K562 (cell line): ENCODE measurements at regions not wholly inside any gene's neighbourhood (a gene's known extent, or its start where the extent isn't known, plus 50 kb on each side); places are given as distances from the start of the nearest gene placed in this dataset.

Source experiments
- ATAC-seq: fragments of 200-7000 bp; cut with Tn5 transposase; 3 replicates; pipeline ENCODE4 v1.9.1; 2020; ENCODE audit warnings: moderate library complexity
- BruUV-seq: library from RNA; stranded (reverse); fragments of 400-500 nt; replicated peaks from 2 replicates; lab custom pipeline; 2021; lab: Mats Ljungman, UMichigan
- CTCF ChIA-PET: fragments of 300-600 bp; formaldehyde crosslinking; extraction: SDS; loops from one replicate; lab custom pipeline; 2021; ENCODE audit warnings: low intra/inter-chr PET ratio; lab: Yijun Ruan, JAX
- POLR2A ChIA-PET: fragments of 300-600, 350-650 bp; sonication (Branson Sonifier 250); formaldehyde crosslinking; extraction: SDS; loops from one replicate; lab custom pipeline; 2021; ENCODE audit warnings: antibody characterized with exemption, inconsistent platforms; lab: Yijun Ruan, JAX
- DNase-seq, 4 experiments: peaks; one replicate each; pipeline versions ENCODE4 v3.0.0 to v3.0.0-alpha.2; 2011 to 2018; ENCODE audit warnings: low spot score in 3 of 4, mixed read lengths in 3 of 4; ENCODE audit errors: extremely low read depth in 1 of 4
- FAIRE-seq: peaks from 2 replicates; lab custom pipeline; 2011; peaks lifted over from hg19 to GRCh38; lab: Jason Lieb, UNC
- H2AFZ ChIP-seq: 2 replicates; pipeline ENCODE4 v1.6.0; 2011; ENCODE audit warnings: low read depth, low read length, control low read depth, inconsistent platforms
- H3K27ac ChIP-seq: fragments of 200-600 bp; 3 replicates; pipeline ENCODE4 v1.8.0; 2011; ENCODE audit warnings: low read depth, mild to moderate bottlenecking, control low read depth, inconsistent platforms, low read length, moderate library complexity, mixed read lengths; ENCODE audit errors: extremely low read depth
- H3K27me3 ChIP-seq, 2 experiments: fragments of 300-600 bp in 1 of 2; 2 replicates in 1 of 2; 3 replicates in 1 of 2; pipeline versions ENCODE4 v1.6.0 to v1.8.0; 2011; ENCODE audit warnings: inconsistent platforms in 2 of 2, low read length in 2 of 2, mild to moderate bottlenecking in 1 of 2, mixed read lengths in 1 of 2, moderate library complexity in 1 of 2; ENCODE audit not compliant: control insufficient read depth in 2 of 2, insufficient read depth in 2 of 2
- H3K36me3 ChIP-seq: fragments of 300-600 bp; 3 replicates; pipeline ENCODE4 v1.8.0; 2011; ENCODE audit warnings: mild to moderate bottlenecking, low read length, inconsistent platforms; ENCODE audit not compliant: control insufficient read depth, insufficient read depth
- H3K4me1 ChIP-seq, 2 experiments: fragments of 200-600 bp in 1 of 2; replicated peaks in 1 of 2; 2 replicates in 1 of 2; 3 replicates in 1 of 2; pipeline versions ENCODE4 v1.5.1 to v1.8.0; 2011; ENCODE audit warnings: inconsistent platforms in 2 of 2, low read length in 2 of 2, mild to moderate bottlenecking in 1 of 2, mixed read lengths in 1 of 2, moderate library complexity in 1 of 2; ENCODE audit not compliant: control insufficient read depth in 2 of 2, insufficient read depth in 2 of 2
- H3K4me2 ChIP-seq: 2 replicates; pipeline ENCODE4 v1.6.1; 2011; ENCODE audit warnings: low read length, control low read depth, inconsistent platforms, mixed read lengths; ENCODE audit not compliant: insufficient read depth
- H3K4me3 ChIP-seq: fragments of 200-600 bp; sonication (generic), shearing (Covaris generic); 2 replicates; pipeline ENCODE4 v1.5.1; 2016; ENCODE audit warnings: control low read depth, inconsistent platforms
- H3K79me2 ChIP-seq: fragments of 200-600 bp; 3 replicates; pipeline ENCODE4 v1.8.0; 2011; ENCODE audit warnings: low read length, inconsistent platforms; ENCODE audit not compliant: control insufficient read depth, insufficient read depth
- H3K9ac ChIP-seq, 2 experiments: 2 replicates each; pipeline versions ENCODE4 v1.6.0 to v1.6.1; 2011; ENCODE audit warnings: low read depth in 2 of 2, low read length in 2 of 2, control low read depth in 1 of 2, inconsistent platforms in 1 of 2, mild to moderate bottlenecking in 1 of 2, mixed read lengths in 1 of 2; ENCODE audit not compliant: insufficient read depth in 1 of 2
- H3K9me1 ChIP-seq: one replicate; pipeline ENCODE4 v1.6.0; 2011; ENCODE audit warnings: inconsistent platforms, mild to moderate bottlenecking, low read length, moderate library complexity; ENCODE audit not compliant: control insufficient read depth, insufficient read depth
- H3K9me3 ChIP-seq: replicated peaks from 2 replicates; pipeline ENCODE4 v1.5.1; 2011; ENCODE audit warnings: low read depth, low read length, inconsistent platforms; ENCODE audit not compliant: control insufficient read depth, insufficient read depth
- H4K20me1 ChIP-seq: replicated peaks from 2 replicates; pipeline ENCODE4 v1.6.1; 2011; ENCODE audit warnings: low read length, inconsistent platforms, mixed read lengths; ENCODE audit not compliant: control insufficient read depth, insufficient read depth
- DDX20 ChIP-seq: fragments of 450-650 bp; IDR thresholded peaks from 2 replicates; pipeline ENCODE4 v1.6.1; 2016; ENCODE audit warnings: missing genetic modification characterization, low read depth, mild to moderate bottlenecking, missing compliant biosample characterization, moderate library complexity
- DEAF1 ChIP-seq: fragments of 450-650 bp; formaldehyde crosslinking; IDR thresholded peaks from 2 replicates; pipeline ENCODE4 v1.4.0; 2020; ENCODE audit warnings: mild to moderate bottlenecking, moderate library complexity
- EWSR1 ChIP-seq: fragments of 450-650 bp; IDR thresholded peaks from 2 replicates; pipeline ENCODE4 v1.6.1; 2018; ENCODE audit warnings: borderline replicate concordance, mild to moderate bottlenecking, low read depth, moderate library complexity; ENCODE audit not compliant: partially characterized antibody
- FOXP1 ChIP-seq: sonication (generic); formaldehyde crosslinking; IDR thresholded peaks from 2 replicates; pipeline ENCODE4 v1.8.0; 2022; ENCODE audit warnings: mild to moderate bottlenecking, missing genetic modification reagents
- FUS ChIP-seq: fragments of 200-400 bp; formaldehyde crosslinking; optimal IDR thresholded peaks from 2 replicates; pipeline ENCODE3; 2017; ENCODE audit warnings: low read depth, low read length
- GABPB1 ChIP-seq: sonication (generic); formaldehyde crosslinking; IDR thresholded peaks from 2 replicates; pipeline ENCODE4 v1.8.0; 2022; ENCODE audit warnings: mild to moderate bottlenecking, missing genetic modification reagents
- SIN3A ChIP-seq, 2 experiments: fragments of 150-350 bp in 1 of 2; IDR thresholded peaks; 2 replicates each; pipeline ENCODE4 v1.6.1; 2011 to 2016; ENCODE audit warnings: borderline replicate concordance in 2 of 2, low read depth in 2 of 2, low read length in 2 of 2, mild to moderate bottlenecking in 2 of 2, moderate library complexity in 2 of 2; ENCODE audit not compliant: control insufficient read depth in 1 of 2
- SIN3B ChIP-seq: fragments of 450-650 bp; IDR thresholded peaks from 2 replicates; pipeline ENCODE4 v1.6.1; 2017; ENCODE audit warnings: low read depth, mild to moderate bottlenecking, moderate library complexity
- SMAD4 ChIP-seq: fragments of 250-450 bp; sonication (Bioruptor Pico); conservative IDR thresholded peaks from 2 replicates; pipeline ENCODE4 v1.8.0; 2021; ENCODE audit warnings: inconsistent platforms, mild to moderate bottlenecking, moderate library complexity
- USF2 ChIP-seq: sonication (generic); formaldehyde crosslinking; IDR thresholded peaks from 2 replicates; pipeline ENCODE4 v1.5.0; 2020; ENCODE audit warnings: missing genetic modification reagents
- XRCC4 ChIP-seq: IDR thresholded peaks from one replicate; pipeline ENCODE4 v1.6.1; 2011; ENCODE audit not compliant: insufficient read depth, insufficient read length; ENCODE audit errors: extremely low read depth
- ZFP36 ChIP-seq: fragments of 150-350 bp; IDR thresholded peaks from 2 replicates; pipeline ENCODE4 v1.6.1; 2018; ENCODE audit warnings: low read length, low read depth; ENCODE audit not compliant: partially characterized antibody
- ZFPM2 ChIP-seq: fragments of 250-450 bp; sonication (Bioruptor Pico); IDR thresholded peaks from 2 replicates; pipeline ENCODE4 v1.5.1; 2022; ENCODE audit warnings: mild to moderate bottlenecking
- ZNF280A ChIP-seq: fragments of 450-650 bp; IDR thresholded peaks from 2 replicates; pipeline ENCODE4 v1.6.1; 2018; ENCODE audit warnings: mild to moderate bottlenecking, low read depth; ENCODE audit not compliant: partially characterized antibody
- ZNF699 ChIP-seq: fragments of 250-450 bp; sonication (Bioruptor Pico); IDR thresholded peaks from 2 replicates; pipeline ENCODE4 v1.8.0; 2021; ENCODE audit warnings: mild to moderate bottlenecking, moderate library complexity; ENCODE audit not compliant: insufficient replicate concordance
- ZNF766 ChIP-seq: fragments of 200-800 bp; sonication (Bioruptor generic); conservative IDR thresholded peaks from 2 replicates; pipeline ENCODE4 v1.6.1; 2016; ENCODE audit warnings: missing genetic modification characterization, missing compliant biosample characterization
- WGBS: fragments of 100-300 bp; shearing (Covaris generic); methylation state at CpG from one replicate; pipeline ENCODE4 v1.1.6; 2016; ENCODE audit warnings: low coverage, mixed read lengths; ENCODE audit not compliant: insufficient coverage; ENCODE audit errors: missing lambda C conversion rate; 5-methylcytosine and 5-hydroxymethylcytosine counted together
- in situ Hi-C: fragments of 300-500 bp; cut with MboI; formaldehyde crosslinking; loops from 4 replicates; pipeline ENCODE4 v1.15.0; 2018; ENCODE audit warnings: inconsistent platforms, mixed read lengths
- intact Hi-C: fragments of 100-400 bp; cut with micrococcal nuclease; formaldehyde crosslinking; loops from 2 replicates; pipeline ENCODE4 v1.14.2; 2022

GRCh38 chr5:157952374-157952685 lies 93.4 kb upstream of the CLINT1 start (continued):
- TF ChIP-seq SIN3B (no peak), XRCC4 (no peak), SMAD4 (CRISPR knock-in tag) (no peak), GABPB1 (CRISPR knock-in tag) (no peak)

- H4K20me1 ChIP-seq: no peaks in the 10 kb centered on the region
- 1% methylated on average over 4 of the region's 4 CpGs for WGBS
- no peak for FAIRE-seq
- no peak for ATAC-seq
- CTCF ChIA-PET: no interaction called here
- H3K36me3 ChIP-seq: no peaks in the 10 kb centered on the region
- H3K9ac ChIP-seq: no peak overlapping the region
- no peak overlapping the region for H3K4me2 ChIP-seq
- H3K4me1 ChIP-seq: no peaks in the 10 kb centered on the region; a peak in 3 of 5 replicates
- peaks cover 5 to 7% of the 10 kb centered on the region in 2 experiments; a peak in 3 of 5 replicates for H3K27me3 ChIP-seq
- H2AFZ ChIP-seq: no peak overlapping the region
- no peak overlapping the region for H3K27ac ChIP-seq
- TF ChIP-seq USF2 (CRISPR knock-in tag) (no peak), EWSR1 (no peak), ZNF699 (CRISPR knock-in tag) (no peak), ZNF766 (no peak), SIN3A (IDR thresholded peaks at IDR 0.05; ENCODE audit: borderline replicate concordance in 2 of 2, control insufficient read depth in 1 of 2, low read depth in 2 of 2, low read length in 2 of 2) (no peak), FOXP1 (CRISPR knock-in tag) (no peak), DEAF1 (no peak), FUS (no peak), DDX20 (tag) (no peak), ZNF280A (no peak), ZFP36 (no peak), ZFPM2 (CRISPR knock-in tag) (no peak)
- TF ChIP-seq, all 486 proteins: peak for 0
- in situ Hi-C loops: no loop called here
- no peaks in the 10 kb centered on the region for H3K9me3 ChIP-seq
- H3K4me3 ChIP-seq: no peak overlapping the region
- no peaks in the 10 kb centered on the region for H3K9me1 ChIP-seq
- H3K79me2 ChIP-seq: no peaks in the 10 kb centered on the region
- DNase-seq: peak in 1 of 4 experiments; percentile 14
- POLR2A ChIA-PET: no interaction called here
- intact Hi-C loops: no loop called here
- BruUV-seq: no TSS peak
Measured at GRCh38 chr5:157951673-157952373, 92.9 kb upstream of the CLINT1 start.
